MM.1S (cell line): ENCODE measurements at regions not wholly inside any gene's neighbourhood (a gene's known extent, or its start where the extent isn't known, plus 50 kb on each side); places are given as distances from the start of the nearest gene placed in this dataset.

Experiments
- DNase-seq: peaks from one replicate; pipeline ENCODE4 v3.0.0-alpha.2; 2015
- H2AFZ ChIP-seq: fragments of 300-600 bp; sonication (generic); 2 replicates; pipeline ENCODE4 v1.6.0; 2016; ENCODE audit warnings: antibody characterized with exemption, low read length
- H3F3A ChIP-seq: fragments of 300-600 bp; sonication (generic); 2 replicates; pipeline ENCODE4 v1.6.1; 2016; ENCODE audit warnings: mild to moderate bottlenecking, antibody characterized with exemption, low read length, moderate library complexity, mixed read lengths; ENCODE audit not compliant: insufficient read depth
- H3K27ac ChIP-seq: fragments of 300-600 bp; sonication (generic); 2 replicates; pipeline ENCODE4 v1.5.1; 2016; ENCODE audit warnings: mild to moderate bottlenecking, low read length
- H3K27me3 ChIP-seq: fragments of 300-600 bp; sonication (generic); replicated peaks from 2 replicates; pipeline ENCODE4 v1.6.0; 2016; ENCODE audit warnings: low read length; ENCODE audit not compliant: insufficient read depth
- H3K36me3 ChIP-seq: fragments of 300-600 bp; sonication (generic); replicated peaks from 2 replicates; pipeline ENCODE4 v1.6.1; 2016; ENCODE audit warnings: mild to moderate bottlenecking, low read length, mixed read lengths; ENCODE audit not compliant: insufficient read depth
- H3K4me1 ChIP-seq: fragments of 300-600 bp; sonication (generic); 2 replicates; pipeline ENCODE4 v1.6.1; 2016; ENCODE audit warnings: low read length, mixed read lengths
- H3K4me2 ChIP-seq: fragments of 300-600 bp; sonication (generic); 2 replicates; pipeline ENCODE4 v1.6.0; 2016; ENCODE audit warnings: low read depth, low read length
- H3K4me3 ChIP-seq: fragments of 300-600 bp; sonication (generic); 2 replicates; pipeline ENCODE4 v1.5.1; 2016; ENCODE audit warnings: low read length, mixed read lengths
- H3K79me2 ChIP-seq: fragments of 300-600 bp; sonication (generic); 2 replicates; pipeline ENCODE4 v1.6.1; 2016; ENCODE audit warnings: mixed run types, low read length, mixed read lengths
- H3K9ac ChIP-seq: fragments of 300-600 bp; sonication (generic); 2 replicates; pipeline ENCODE4 v1.6.1; 2016; ENCODE audit warnings: low read length, mixed read lengths
- H3K9me2 ChIP-seq: fragments of 300-600 bp; sonication (generic); replicated peaks from 2 replicates; pipeline ENCODE4 v1.6.1; 2016; ENCODE audit warnings: mild to moderate bottlenecking, low read length, mixed read lengths; ENCODE audit not compliant: insufficient read depth
- H3K9me3 ChIP-seq: fragments of 300-600 bp; sonication (generic); replicated peaks from 2 replicates; pipeline ENCODE4 v1.6.1; 2016; ENCODE audit warnings: mild to moderate bottlenecking, low read length, mixed read lengths; ENCODE audit not compliant: insufficient read depth
- H4K20me1 ChIP-seq: fragments of 300-600 bp; sonication (generic); 2 replicates; pipeline ENCODE4 v1.6.1; 2016; ENCODE audit warnings: mild to moderate bottlenecking, low read length, moderate library complexity, mixed read lengths; ENCODE audit not compliant: insufficient read depth
- EZH2 ChIP-seq: fragments of 300-600 bp; sonication (generic); optimal IDR thresholded peaks from 2 replicates; pipeline ENCODE3; 2017; ENCODE audit warnings: low read depth, mild to moderate bottlenecking, antibody characterized with exemption, low read length, mixed read lengths
- EZH2phosphoT487 ChIP-seq: fragments of 300-600 bp; sonication (generic); IDR thresholded peaks from 2 replicates; pipeline ENCODE4 v1.6.1; 2018; ENCODE audit warnings: antibody characterized with exemption, low read length
- TF ChIP-seq, protein P1 (sequence below): fragments of 300-600 bp; sonication (generic); IDR thresholded peaks from 2 replicates; pipeline ENCODE4 v1.5.1; 2016; ENCODE audit warnings: antibody characterized with exemption, low read length, mixed read lengths

DNA sequence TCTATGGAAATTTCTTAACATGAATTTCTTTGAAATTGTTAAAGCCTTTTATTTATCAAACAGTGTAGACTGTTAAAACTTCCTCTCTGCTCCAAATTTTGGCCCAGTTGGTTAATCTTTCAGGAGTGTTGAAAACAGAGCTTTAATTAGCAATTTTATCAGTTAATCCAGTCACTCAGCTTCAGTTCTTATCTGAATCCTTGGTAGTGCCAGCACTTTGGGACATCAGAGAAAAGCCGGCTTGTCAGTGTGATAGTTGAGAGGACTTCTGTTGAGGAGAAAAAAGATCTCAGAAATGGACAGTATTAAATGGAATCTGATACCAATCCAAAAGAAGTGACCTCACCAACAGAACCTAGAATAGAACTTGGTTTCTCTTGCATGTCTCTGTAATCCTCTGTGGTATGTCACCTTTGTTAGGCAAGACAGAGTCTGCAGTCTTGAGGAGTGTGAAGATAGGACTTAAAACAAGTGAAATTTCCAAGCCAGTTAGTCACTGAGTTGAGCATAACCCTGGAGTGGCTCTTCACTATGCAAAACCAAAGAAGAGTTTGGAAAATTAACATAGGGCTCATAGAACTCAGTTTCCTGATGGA, 251.8 kb downstream of the NNT start:
- no peaks in the 10 kb centered on the region for H3K9me2 ChIP-seq
- no peaks in the 10 kb centered on the region for H3K79me2 ChIP-seq
- no peak overlapping the region for H3K4me3 ChIP-seq
- H3K4me2 ChIP-seq: no peak overlapping the region
- DNase-seq: no peak
- H3K4me1 ChIP-seq: no peaks in the 10 kb centered on the region
- no peak overlapping the region for H3K9ac ChIP-seq
- TF ChIP-seq, protein P1, sequence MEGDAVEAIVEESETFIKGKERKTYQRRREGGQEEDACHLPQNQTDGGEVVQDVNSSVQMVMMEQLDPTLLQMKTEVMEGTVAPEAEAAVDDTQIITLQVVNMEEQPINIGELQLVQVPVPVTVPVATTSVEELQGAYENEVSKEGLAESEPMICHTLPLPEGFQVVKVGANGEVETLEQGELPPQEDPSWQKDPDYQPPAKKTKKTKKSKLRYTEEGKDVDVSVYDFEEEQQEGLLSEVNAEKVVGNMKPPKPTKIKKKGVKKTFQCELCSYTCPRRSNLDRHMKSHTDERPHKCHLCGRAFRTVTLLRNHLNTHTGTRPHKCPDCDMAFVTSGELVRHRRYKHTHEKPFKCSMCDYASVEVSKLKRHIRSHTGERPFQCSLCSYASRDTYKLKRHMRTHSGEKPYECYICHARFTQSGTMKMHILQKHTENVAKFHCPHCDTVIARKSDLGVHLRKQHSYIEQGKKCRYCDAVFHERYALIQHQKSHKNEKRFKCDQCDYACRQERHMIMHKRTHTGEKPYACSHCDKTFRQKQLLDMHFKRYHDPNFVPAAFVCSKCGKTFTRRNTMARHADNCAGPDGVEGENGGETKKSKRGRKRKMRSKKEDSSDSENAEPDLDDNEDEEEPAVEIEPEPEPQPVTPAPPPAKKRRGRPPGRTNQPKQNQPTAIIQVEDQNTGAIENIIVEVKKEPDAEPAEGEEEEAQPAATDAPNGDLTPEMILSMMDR: no peak
- TF ChIP-seq EZH2phosphoT487 (no peak), EZH2 (no peak)
- H3K27me3 ChIP-seq: no peaks in the 10 kb centered on the region
- no peaks in the 10 kb centered on the region for H3F3A ChIP-seq
- no peaks in the 10 kb centered on the region for H4K20me1 ChIP-seq
- H3K36me3 ChIP-seq: no peaks in the 10 kb centered on the region
- H3K9me3 ChIP-seq: no peaks in the 10 kb centered on the region
- H2AFZ ChIP-seq: no peak overlapping the region
- H3K27ac ChIP-seq: no peak overlapping the region

DNA sequence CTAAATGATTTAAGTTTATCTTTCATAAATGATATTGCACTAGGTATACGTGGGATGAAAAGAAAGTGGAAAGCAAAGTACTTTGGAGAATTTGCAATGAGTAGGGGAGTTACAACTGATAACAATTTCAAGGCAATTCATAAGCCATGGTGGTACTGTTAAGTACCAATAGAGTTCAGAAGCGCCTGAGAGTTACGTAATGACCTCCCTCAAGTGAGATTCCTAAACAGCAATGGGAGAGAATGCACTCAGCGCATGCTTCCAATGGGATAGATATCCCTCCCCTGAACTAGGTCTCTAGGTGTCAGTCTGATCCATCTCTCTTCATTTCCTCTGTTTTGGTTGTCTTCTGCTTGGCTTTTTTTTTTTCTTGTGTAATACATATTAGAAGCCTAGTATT, 249.3 kb downstream of the NNT start:
- no peak overlapping the region for H3K9ac ChIP-seq
- H3K27me3 ChIP-seq: no peaks in the 10 kb centered on the region
- no peak overlapping the region for H3K27ac ChIP-seq
- no peaks in the 10 kb centered on the region for H3K79me2 ChIP-seq
- no peak overlapping the region for H3K4me3 ChIP-seq
- H4K20me1 ChIP-seq: no peaks in the 10 kb centered on the region
- H3F3A ChIP-seq: no peaks in the 10 kb centered on the region
- TF ChIP-seq EZH2 (no peak), EZH2phosphoT487 (no peak)
- TF ChIP-seq, protein P1: no peak
- no peaks in the 10 kb centered on the region for H3K9me2 ChIP-seq
- H2AFZ ChIP-seq: no peak overlapping the region
- no peak overlapping the region for H3K4me2 ChIP-seq
- DNase-seq: no peak
- H3K36me3 ChIP-seq: no peaks in the 10 kb centered on the region
- H3K9me3 ChIP-seq: no peaks in the 10 kb centered on the region
- H3K4me1 ChIP-seq: no peaks in the 10 kb centered on the region

DNA sequence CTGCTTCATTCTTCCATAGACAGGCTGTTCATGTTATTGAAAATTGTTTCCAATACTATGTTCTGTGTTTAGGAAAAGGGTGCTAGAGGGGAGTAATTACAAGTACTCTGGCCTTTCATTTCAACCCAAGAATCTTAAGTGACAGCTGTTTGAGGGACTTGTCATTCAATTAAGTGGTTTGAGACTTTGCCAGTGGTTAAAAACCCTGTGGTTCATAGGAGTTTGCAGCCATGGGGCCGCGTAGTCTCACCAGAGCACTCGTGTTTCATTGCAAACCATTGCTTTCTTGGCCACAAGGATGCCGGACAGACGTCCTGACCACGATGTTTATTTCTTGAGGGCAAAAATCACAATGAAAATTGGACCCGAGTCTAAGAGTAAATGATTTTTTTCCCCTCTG, 248.8 kb downstream of the NNT start:
- Histone ChIP-seq H3K36me3 (no peaks in the 10 kb centered on the region), H2AFZ (no peak overlapping the region), H3K79me2 (no peaks in the 10 kb centered on the region), H3K4me1 (no peaks in the 10 kb centered on the region), H3K4me3 (no peak overlapping the region), H3K4me2 (no peak overlapping the region), H3K9ac (no peak overlapping the region), H3K27me3 (no peaks in the 10 kb centered on the region), H3K9me3 (no peaks in the 10 kb centered on the region), H3F3A (no peaks in the 10 kb centered on the region), H4K20me1 (no peaks in the 10 kb centered on the region), H3K9me2 (no peaks in the 10 kb centered on the region), H3K27ac (no peak overlapping the region)
- TF ChIP-seq EZH2phosphoT487 (no peak), EZH2 (no peak)
- TF ChIP-seq, protein P1: no peak
- no peak for DNase-seq
